A172 (cell line): ENCODE measurements at regions not wholly inside any gene's neighbourhood (a gene's known extent, or its start where the extent isn't known, plus 50 kb on each side); places are given as distances from the start of the nearest gene placed in this dataset.
A peak's percentile ranks its signal among the peaks of the same experiment; 100 is the strongest.

Source experiments
- DNase-seq: peaks from one replicate; pipeline ENCODE4 v3.0.0-alpha.2; 2015; ENCODE audit warnings: low spot score

- DNase-seq, result no peak
Measured at GRCh38 chr15:62270216-62270921, 105.3 kb upstream of the C2CD4B start.

GRCh38 chr15:62272290-62272689 lies 107.2 kb upstream of the C2CD4B start:
- no peak for DNase-seq

- no peak for DNase-seq
Measured at GRCh38 chr15:62275831-62276230, 110.7 kb upstream of the C2CD4B start.

- DNase-seq, result no peak
Measured at GRCh38 chr15:62277816-62278394, 112.8 kb upstream of the C2CD4B start.

GRCh38 chr15:62278534-62278933 lies 113.4 kb upstream of the C2CD4B start:
- DNase-seq, result no peak

GRCh38 chr15:62279041-62279440 lies 114.0 kb upstream of the C2CD4B start:
- DNase-seq, result no peak

- DNase-seq, result no peak
Measured at GRCh38 chr15:62280625-62281024, 115.5 kb upstream of the C2CD4B start.

- DNase-seq, result peak; percentile 12
Measured at GRCh38 chr15:62281801-62282200, 116.7 kb upstream of the C2CD4B start.

- DNase-seq, result no peak
Measured at GRCh38 chr15:62287066-62287857, 122.2 kb upstream of the C2CD4B start.

- DNase-seq, result no peak
Measured at GRCh38 chr15:62288361-62289017, 123.4 kb upstream of the C2CD4B start.

- DNase-seq, result peak; percentile 8
Measured at GRCh38 chr15:62291262-62291661, 126.2 kb upstream of the C2CD4B start.

GRCh38 chr15:62296756-62297507 lies 131.8 kb upstream of the C2CD4B start:
- DNase-seq, result no peak

GRCh38 chr15:62297522-62297921 lies 132.4 kb upstream of the C2CD4B start:
- no peak for DNase-seq

GRCh38 chr15:62297933-62298332 lies 132.8 kb upstream of the C2CD4B start:
- no peak for DNase-seq

- DNase-seq, result no peak
Measured at GRCh38 chr15:62298811-62299210, 133.7 kb upstream of the C2CD4B start.

GRCh38 chr15:62299541-62299940 lies 134.5 kb upstream of the C2CD4B start:
- no peak for DNase-seq

- DNase-seq, result no peak
Measured at GRCh38 chr15:62301993-62302675, 137.0 kb upstream of the C2CD4B start.

- DNase-seq, result peak; percentile 79
Measured at GRCh38 chr15:62306851-62307504, 141.9 kb upstream of the C2CD4B start.

- peak; percentile 33 for DNase-seq
Measured at GRCh38 chr15:62307551-62307950, 142.5 kb upstream of the C2CD4B start.

GRCh38 chr15:62316413-62317060 lies 151.5 kb upstream of the C2CD4B start:
- no peak for DNase-seq
